ENCODE measurements at regions not wholly inside any gene's neighbourhood (a gene's known extent, or its start where the extent isn't known, plus 50 kb on each side); places are given as distances from the start of the nearest gene placed in this dataset.
A peak's percentile ranks its signal among the peaks of the same experiment; 100 is the strongest.

- in situ Hi-C loops (cut with HindIII; ENCODE audit: low sequenced_read_pairs), result loop anchor here (5.0 kb wide), 2 partner anchors 61 to 84 kb away; no protein-coding TSS in a partner anchor
- TF ChIP-seq, protein P1, sequence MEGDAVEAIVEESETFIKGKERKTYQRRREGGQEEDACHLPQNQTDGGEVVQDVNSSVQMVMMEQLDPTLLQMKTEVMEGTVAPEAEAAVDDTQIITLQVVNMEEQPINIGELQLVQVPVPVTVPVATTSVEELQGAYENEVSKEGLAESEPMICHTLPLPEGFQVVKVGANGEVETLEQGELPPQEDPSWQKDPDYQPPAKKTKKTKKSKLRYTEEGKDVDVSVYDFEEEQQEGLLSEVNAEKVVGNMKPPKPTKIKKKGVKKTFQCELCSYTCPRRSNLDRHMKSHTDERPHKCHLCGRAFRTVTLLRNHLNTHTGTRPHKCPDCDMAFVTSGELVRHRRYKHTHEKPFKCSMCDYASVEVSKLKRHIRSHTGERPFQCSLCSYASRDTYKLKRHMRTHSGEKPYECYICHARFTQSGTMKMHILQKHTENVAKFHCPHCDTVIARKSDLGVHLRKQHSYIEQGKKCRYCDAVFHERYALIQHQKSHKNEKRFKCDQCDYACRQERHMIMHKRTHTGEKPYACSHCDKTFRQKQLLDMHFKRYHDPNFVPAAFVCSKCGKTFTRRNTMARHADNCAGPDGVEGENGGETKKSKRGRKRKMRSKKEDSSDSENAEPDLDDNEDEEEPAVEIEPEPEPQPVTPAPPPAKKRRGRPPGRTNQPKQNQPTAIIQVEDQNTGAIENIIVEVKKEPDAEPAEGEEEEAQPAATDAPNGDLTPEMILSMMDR (IDR thresholded peaks at IDR 0.05; ENCODE audit: low read depth, low read length, missing control alignments), result no peak
- no peak overlapping the region for H3K4me3 ChIP-seq (ENCODE audit: low read depth, low read length)
- DNase-seq (ENCODE audit: low read depth), result no peak
These were observed 159.6 kb upstream of the ZNF217 start for GRCh38 chr20:53752971-53753879.

- H3K4me3 ChIP-seq (ENCODE audit: low read depth, low read length), result no peak overlapping the region
- DNase-seq (ENCODE audit: low read depth), result no peak
These were observed 158.9 kb upstream of the ZNF217 start for GRCh38 chr20:53752583-53752970.

DNA sequence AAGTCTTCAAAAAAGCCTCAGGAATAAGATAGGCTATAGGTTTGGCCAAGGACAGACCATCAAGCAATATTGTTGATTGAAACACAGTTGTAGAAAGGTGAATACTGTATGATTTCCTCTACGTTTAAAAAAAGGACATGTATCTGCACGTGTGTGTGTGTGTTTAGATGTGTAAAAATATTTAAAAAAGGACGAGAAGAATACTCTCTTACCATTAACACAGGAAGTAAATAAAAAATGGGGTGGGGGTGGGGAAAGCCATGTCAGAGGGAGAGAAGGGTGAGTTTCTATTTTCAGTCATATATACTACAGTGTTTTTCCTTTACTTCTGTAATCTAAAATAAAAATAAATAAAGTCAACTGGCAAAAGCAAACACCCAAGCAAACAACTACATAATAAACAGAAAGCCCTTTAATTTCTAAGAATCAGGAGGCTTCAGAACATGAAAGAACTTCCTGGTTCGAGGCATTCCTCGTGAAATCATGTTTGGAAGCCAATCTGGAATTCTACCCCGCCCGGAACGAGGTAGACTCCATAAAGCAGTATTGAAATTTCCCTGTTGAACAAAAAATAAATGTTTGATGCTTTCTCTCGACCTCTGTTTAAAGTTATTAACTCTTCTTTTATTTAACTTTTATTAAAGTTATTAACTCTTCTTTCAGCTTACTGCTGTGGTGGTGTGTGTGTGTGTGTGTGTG lies 158.1 kb upstream of the ZNF217 start:
- TF ChIP-seq, protein P1 (IDR thresholded peaks at IDR 0.05; ENCODE audit: low read depth, low read length, missing control alignments), result no peak
- in situ Hi-C loops (cut with HindIII; ENCODE audit: low sequenced_read_pairs), result loop anchor here (5.0 kb wide), 2 partner anchors 59 to 86 kb away; no protein-coding TSS in a partner anchor
- no peak for DNase-seq (ENCODE audit: low read depth)
- no peak overlapping the region for H3K4me3 ChIP-seq (ENCODE audit: low read depth, low read length)

More at GRCh38 chr20:53752583-53752970, 158.9 kb upstream of the ZNF217 start:
- TF ChIP-seq, protein P1 (IDR thresholded peaks at IDR 0.05; ENCODE audit: low read depth, low read length, missing control alignments), result no peak
- in situ Hi-C loops (cut with HindIII; ENCODE audit: low sequenced_read_pairs), result loop anchor here (5.0 kb wide), 2 partner anchors 60 to 85 kb away; no protein-coding TSS in a partner anchor

DNA sequence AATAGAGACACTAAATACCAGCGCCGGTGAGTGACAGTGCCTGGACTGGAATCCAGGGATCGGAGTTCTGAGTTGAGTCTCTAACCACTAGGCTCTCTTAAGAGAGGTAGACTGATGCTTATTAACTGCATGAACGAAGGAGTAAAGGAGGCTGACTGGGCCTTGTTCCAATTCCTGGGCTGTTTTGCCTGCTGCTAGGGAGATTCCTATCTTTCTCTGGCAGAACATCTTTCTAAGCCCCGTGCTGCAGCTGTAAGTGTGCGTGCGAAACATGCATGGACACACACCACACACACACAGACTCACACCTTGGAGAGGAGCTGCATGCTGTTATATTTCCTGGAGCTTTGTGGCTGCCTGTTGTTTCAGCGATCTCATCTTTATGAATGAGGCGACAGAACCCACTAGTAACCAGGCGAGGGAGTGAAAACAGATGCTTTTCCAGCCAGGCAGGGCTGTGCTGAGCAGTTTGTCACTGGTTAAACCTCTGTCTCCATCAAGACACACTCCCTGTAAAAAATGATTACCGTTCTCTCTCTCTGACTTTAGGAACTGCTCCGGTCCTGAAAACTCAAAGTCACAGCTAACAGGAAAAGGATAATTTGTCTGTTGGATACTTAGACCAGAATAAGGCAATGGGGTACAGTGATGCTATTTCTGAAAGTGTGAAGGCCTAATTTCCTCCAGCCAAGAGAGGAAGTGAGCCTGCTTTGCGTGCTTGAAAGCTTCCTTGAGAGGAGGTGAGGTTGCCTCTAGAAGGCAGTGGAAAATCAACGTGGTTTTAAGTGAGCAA lies 157.4 kb upstream of the ZNF217 start:
- H3K4me3 ChIP-seq (ENCODE audit: low read depth, low read length), result no peak overlapping the region
- in situ Hi-C loops (cut with HindIII; ENCODE audit: low sequenced_read_pairs), result loop anchor here (5.0 kb wide), 2 partner anchors 59 to 86 kb away; no protein-coding TSS in a partner anchor
- TF ChIP-seq, protein P1 (IDR thresholded peaks at IDR 0.05; ENCODE audit: low read depth, low read length, missing control alignments), result no peak
- DNase-seq (ENCODE audit: low read depth), result peak; percentile 77

DNA sequence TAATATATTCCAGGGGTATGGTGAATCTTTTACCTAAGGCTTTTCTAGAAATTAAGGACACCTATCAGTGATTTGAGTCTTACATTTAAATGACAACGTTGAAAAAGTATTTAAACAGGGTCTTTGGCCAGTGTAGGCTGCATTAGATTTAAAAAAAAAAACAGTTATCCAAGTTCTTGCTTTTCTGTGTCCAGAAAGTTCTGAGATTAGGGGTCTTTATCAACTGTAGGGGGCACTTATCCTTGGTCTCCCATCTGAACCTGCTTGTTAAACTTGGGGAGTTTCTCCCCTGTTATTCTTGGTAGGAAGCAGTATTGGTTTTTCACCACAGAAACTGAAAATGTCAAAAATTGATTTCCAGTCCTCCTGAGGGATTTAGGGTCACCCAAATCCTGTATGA lies 155.9 kb upstream of the ZNF217 start:
- no peak for DNase-seq (ENCODE audit: low read depth)
- TF ChIP-seq, protein P1 (IDR thresholded peaks at IDR 0.05; ENCODE audit: low read depth, low read length, missing control alignments), result no peak
- H3K4me3 ChIP-seq (ENCODE audit: low read depth, low read length), result no peak overlapping the region
- in situ Hi-C loops (cut with HindIII; ENCODE audit: low sequenced_read_pairs), result no loop called here

Data from astrocyte of the cerebellum (primary cell).